Esophagus squamous epithelium (tissue), 4 donors: ENCODE measurements at regions not wholly inside any gene's neighbourhood (a gene's known extent, or its start where the extent isn't known, plus 50 kb on each side); places are given as distances from the start of the nearest gene placed in this dataset.

ENCODE experiments used
- small RNA-seq, 4 donors: library from RNA; depleted of rRNA; stranded (forward); fragments of <200 nt; gene quantifications; one replicate each; pipeline ENCODE3, GENCODE V24; 2016

Small RNAs in the stretch of these regions (small RNA-seq; reads per million reads assigned to genes)
- gene AC098614.2: 0 reads per million in 4 donors
- gene RF00019: 0 reads per million in 4 donors
